Fibroblast of lung (primary cell): ENCODE measurements at regions not wholly inside any gene's neighbourhood (a gene's known extent, or its start where the extent isn't known, plus 50 kb on each side); places are given as distances from the start of the nearest gene placed in this dataset.

Experiments
- DNase-seq, 2 donors: peaks; one replicate each; pipeline versions ENCODE4 v3.0.0 to v3.0.0-alpha.2; 2010; ENCODE audit warnings: low read depth in 2 of 2
- H2AFZ ChIP-seq: 2 replicates; pipeline ENCODE4 v1.5.1; 2012; ENCODE audit warnings: low read length, control low read depth, inconsistent platforms
- H3K27ac ChIP-seq: 2 replicates; pipeline ENCODE4 v1.5.1; 2011; ENCODE audit warnings: low read length, control low read depth; ENCODE audit not compliant: insufficient read depth
- H3K27me3 ChIP-seq: 2 replicates; pipeline ENCODE4 v1.5.1; 2011; ENCODE audit warnings: mild to moderate bottlenecking, low read length; ENCODE audit not compliant: control insufficient read depth, insufficient read depth
- H3K36me3 ChIP-seq: 2 replicates; pipeline ENCODE4 v1.5.1; 2011; ENCODE audit warnings: low read length; ENCODE audit not compliant: control insufficient read depth, insufficient read depth
- H3K4me1 ChIP-seq: 2 replicates; pipeline ENCODE4 v1.5.1; 2011; ENCODE audit warnings: low read length; ENCODE audit not compliant: control insufficient read depth, insufficient read depth; ENCODE audit errors: extremely low read depth
- H3K4me2 ChIP-seq: 2 replicates; pipeline ENCODE4 v1.5.1; 2011; ENCODE audit warnings: low read length, control low read depth; ENCODE audit not compliant: insufficient read depth; ENCODE audit errors: extremely low read depth
- H3K4me3 ChIP-seq, 4 experiments: fragments of 200-600 bp in 1 of 4; sonication (generic) in 1 of 4; replicated peaks in 1 of 4; 2 replicates each; pipeline ENCODE4 v1.5.1; 2011 to 2016; ENCODE audit warnings: low read length in 4 of 4, low read depth in 3 of 4, mild to moderate bottlenecking in 3 of 4, control low read depth in 2 of 4, inconsistent platforms in 1 of 4, mixed read lengths in 1 of 4; ENCODE audit not compliant: insufficient read depth in 1 of 4; ENCODE audit errors: control extremely low read depth in 1 of 4
- H3K79me2 ChIP-seq: 2 replicates; pipeline ENCODE4 v1.5.1; 2012; ENCODE audit warnings: mild to moderate bottlenecking, low read length, inconsistent platforms; ENCODE audit not compliant: control insufficient read depth, insufficient read depth
- H3K9ac ChIP-seq: 2 replicates; pipeline ENCODE4 v1.5.1; 2011; ENCODE audit warnings: mild to moderate bottlenecking, low read length, control low read depth; ENCODE audit not compliant: insufficient read depth
- H3K9me3 ChIP-seq: 2 replicates; pipeline ENCODE4 v1.5.1; 2012; ENCODE audit warnings: low read depth, low read length; ENCODE audit not compliant: control insufficient read depth, insufficient read depth
- H4K20me1 ChIP-seq: 2 replicates; pipeline ENCODE4 v1.5.1; 2011; ENCODE audit warnings: low read length; ENCODE audit not compliant: control insufficient read depth, insufficient read depth; ENCODE audit errors: extremely low read depth
- EZH2 ChIP-seq: IDR thresholded peaks from 2 replicates; pipeline ENCODE4 v1.5.1; 2012; ENCODE audit warnings: low read length, control low read depth, mild to moderate bottlenecking; ENCODE audit errors: missing control alignments
- TF ChIP-seq, protein P1 (sequence below), 2 donors: IDR thresholded peaks in 1 of 2; conservative IDR thresholded peaks in 1 of 2; 1 replicate in 1 of 2; 2 replicates in 1 of 2; pipeline ENCODE4 v1.5.1; 2011 to 2012; ENCODE audit warnings: low read length in 2 of 2, control low read depth in 1 of 2, inconsistent platforms in 1 of 2, low read depth in 1 of 2, mild to moderate bottlenecking in 1 of 2

DNA sequence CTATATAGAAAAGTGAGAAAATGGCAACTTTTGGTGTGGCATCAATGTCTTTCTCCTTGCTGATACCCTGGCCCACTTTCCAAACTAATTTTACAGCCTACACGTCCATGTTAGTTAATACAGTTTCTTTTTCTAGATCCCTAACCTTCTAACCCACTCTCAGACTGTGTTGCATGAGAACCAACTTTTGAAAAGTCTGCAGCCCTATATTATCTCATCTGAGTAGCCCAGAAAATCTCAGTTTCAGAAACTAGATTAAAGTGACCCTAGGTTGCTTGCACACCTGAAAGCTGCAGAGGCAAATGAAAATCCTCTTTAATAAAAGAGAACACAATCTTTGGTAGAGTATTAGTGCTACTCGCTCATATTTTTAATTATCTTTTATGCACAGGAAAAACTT, 371.6 kb upstream of the EMCN start:
- Histone ChIP-seq H3K9ac (no peak overlapping the region), H2AFZ (no peak overlapping the region), H3K27me3 (no peaks in the 10 kb centered on the region), H3K36me3 (no peaks in the 10 kb centered on the region), H3K79me2 (no peaks in the 10 kb centered on the region), H3K4me3 (no peak overlapping the region), H3K9me3 (no peaks in the 10 kb centered on the region), H4K20me1 (no peaks in the 10 kb centered on the region), H3K4me2 (no peak overlapping the region), H3K27ac (no peak overlapping the region), H3K4me1 (no peaks in the 10 kb centered on the region)
- TF ChIP-seq EZH2 = no peak
- TF ChIP-seq, protein P1, sequence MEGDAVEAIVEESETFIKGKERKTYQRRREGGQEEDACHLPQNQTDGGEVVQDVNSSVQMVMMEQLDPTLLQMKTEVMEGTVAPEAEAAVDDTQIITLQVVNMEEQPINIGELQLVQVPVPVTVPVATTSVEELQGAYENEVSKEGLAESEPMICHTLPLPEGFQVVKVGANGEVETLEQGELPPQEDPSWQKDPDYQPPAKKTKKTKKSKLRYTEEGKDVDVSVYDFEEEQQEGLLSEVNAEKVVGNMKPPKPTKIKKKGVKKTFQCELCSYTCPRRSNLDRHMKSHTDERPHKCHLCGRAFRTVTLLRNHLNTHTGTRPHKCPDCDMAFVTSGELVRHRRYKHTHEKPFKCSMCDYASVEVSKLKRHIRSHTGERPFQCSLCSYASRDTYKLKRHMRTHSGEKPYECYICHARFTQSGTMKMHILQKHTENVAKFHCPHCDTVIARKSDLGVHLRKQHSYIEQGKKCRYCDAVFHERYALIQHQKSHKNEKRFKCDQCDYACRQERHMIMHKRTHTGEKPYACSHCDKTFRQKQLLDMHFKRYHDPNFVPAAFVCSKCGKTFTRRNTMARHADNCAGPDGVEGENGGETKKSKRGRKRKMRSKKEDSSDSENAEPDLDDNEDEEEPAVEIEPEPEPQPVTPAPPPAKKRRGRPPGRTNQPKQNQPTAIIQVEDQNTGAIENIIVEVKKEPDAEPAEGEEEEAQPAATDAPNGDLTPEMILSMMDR (conservative IDR thresholded peaks at IDR 0.05 in 1 of 2, IDR thresholded peaks at IDR 0.05 in 1 of 2; ENCODE audit: low read depth in 1 of 2, low read length in 2 of 2) = no peak
- DNase-seq = no peak

DNA sequence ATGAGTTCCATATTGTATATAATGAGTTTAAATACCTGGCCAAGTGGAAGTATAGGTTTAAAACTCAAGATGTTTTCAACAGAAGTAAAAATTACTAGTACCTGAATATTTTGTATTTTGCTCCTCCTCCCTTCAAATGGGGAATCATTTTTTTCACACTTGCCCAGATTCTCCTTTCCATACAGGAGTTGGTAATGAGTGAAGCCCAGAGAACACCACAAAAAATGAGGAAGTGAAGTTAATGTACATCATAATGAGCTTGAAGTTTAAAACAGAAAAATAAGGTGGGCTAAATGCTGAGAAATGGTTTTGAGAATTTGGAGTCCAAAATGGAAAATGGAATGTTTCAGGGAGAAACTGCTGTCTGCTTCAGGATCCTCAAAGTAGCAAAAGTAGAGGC, 364.8 kb upstream of the EMCN start:
- H3K9ac ChIP-seq = no peak overlapping the region

DNA sequence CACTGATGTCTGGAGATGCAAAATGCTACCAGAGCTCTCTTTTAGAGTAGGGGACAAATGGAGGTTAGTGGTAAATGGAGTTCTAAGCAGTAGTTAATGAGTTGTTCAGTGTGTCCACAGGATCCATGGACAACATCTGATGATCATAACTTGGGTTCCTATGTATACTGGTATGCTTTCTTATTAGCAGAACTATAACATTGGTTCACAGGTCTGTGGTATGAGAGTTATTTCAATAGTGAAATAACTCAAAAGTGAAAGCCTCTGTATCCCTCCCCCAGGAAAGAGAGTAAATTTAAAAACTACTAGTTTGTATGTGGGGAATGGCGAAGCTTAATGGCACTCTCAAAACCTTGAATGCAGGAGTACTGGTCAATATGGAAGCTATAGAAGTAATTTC, 363.5 kb upstream of the EMCN start:
- no peaks in the 10 kb centered on the region for H3K4me1 ChIP-seq
- H3K4me3 ChIP-seq = no peak overlapping the region
- no peak overlapping the region for H3K4me2 ChIP-seq
- no peaks in the 10 kb centered on the region for H3K79me2 ChIP-seq
- H3K27ac ChIP-seq = no peak overlapping the region
- no peak overlapping the region for H2AFZ ChIP-seq
- H3K9ac ChIP-seq = no peak overlapping the region
- no peaks in the 10 kb centered on the region for H3K9me3 ChIP-seq
- no peak for TF ChIP-seq EZH2
- TF ChIP-seq, protein P1 (conservative IDR thresholded peaks at IDR 0.05 in 1 of 2, IDR thresholded peaks at IDR 0.05 in 1 of 2; ENCODE audit: low read depth in 1 of 2, low read length in 2 of 2) = no peak
- no peaks in the 10 kb centered on the region for H4K20me1 ChIP-seq
- H3K36me3 ChIP-seq = no peaks in the 10 kb centered on the region
- DNase-seq = no peak
- no peaks in the 10 kb centered on the region for H3K27me3 ChIP-seq

More for the DNA sequence above, 364.8 kb upstream of the EMCN start:
- Histone ChIP-seq H3K4me2 (no peak overlapping the region), H3K4me1 (no peaks in the 10 kb centered on the region), H3K27me3 (no peaks in the 10 kb centered on the region), H3K27ac (no peak overlapping the region), H3K36me3 (no peaks in the 10 kb centered on the region), H3K9me3 (no peaks in the 10 kb centered on the region), H4K20me1 (no peaks in the 10 kb centered on the region), H2AFZ (no peak overlapping the region), H3K79me2 (no peaks in the 10 kb centered on the region), H3K4me3 (no peak overlapping the region)
- DNase-seq = no peak
- no peak for TF ChIP-seq EZH2
- TF ChIP-seq, protein P1 (conservative IDR thresholded peaks at IDR 0.05 in 1 of 2, IDR thresholded peaks at IDR 0.05 in 1 of 2; ENCODE audit: low read depth in 1 of 2, low read length in 2 of 2) = no peak
